ENCODE measurements at regions not wholly inside any gene's neighbourhood (a gene's known extent, or its start where the extent isn't known, plus 50 kb on each side); places are given as distances from the start of the nearest gene placed in this dataset.
"Not testable (repeated sequence)": the region's sequence is repeated elsewhere in the genome, so short reads cannot be mapped to it uniquely, and the experiment has no call there.

GRCh38 chr4:10388146-10388545 lies 69.1 kb downstream of the ZNF518B start:
- H3K4me3 Mint-ChIP-seq; H3K9me3 Mint-ChIP-seq; DNase-seq (ENCODE audit: low spot score in 2 of 2, unreplicated experiment in 2 of 2); H3K27me3 Mint-ChIP-seq (ENCODE audit: low read depth); H3K4me1 Mint-ChIP-seq; H3K27ac Mint-ChIP-seq; H3K36me3 Mint-ChIP-seq: not testable (repeated sequence)

DNA sequence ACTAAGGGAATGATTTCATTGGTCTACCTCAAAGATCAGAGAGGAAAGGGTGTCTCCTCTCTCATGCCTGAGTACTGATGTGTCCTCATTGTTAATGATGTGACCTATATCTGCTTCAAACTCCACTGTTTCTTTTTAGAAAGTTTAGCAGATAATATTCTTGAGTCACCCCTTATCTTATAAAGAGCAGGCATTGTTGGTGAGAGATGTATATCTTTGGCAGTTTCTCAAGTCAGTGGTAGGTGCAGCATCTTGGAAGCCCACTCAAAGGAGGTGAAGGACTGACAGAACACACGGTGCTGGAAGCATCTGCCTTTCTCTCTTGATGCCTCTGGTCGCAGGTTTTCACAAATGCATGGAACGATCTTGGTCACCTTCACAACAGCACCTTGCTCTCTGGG lies 71.2 kb downstream of the ZNF518B start:
- DNase-seq (ENCODE audit: low spot score in 2 of 2, unreplicated experiment in 2 of 2), result no peak
- Mint-ChIP-seq H3K36me3 (no peaks in the 10 kb centered on the region), H3K4me1 (no peaks in the 10 kb centered on the region), H3K4me3 (no peak overlapping the region), H3K27ac (no peak overlapping the region), H3K27me3 (ENCODE audit: low read depth) (no peaks in the 10 kb centered on the region), H3K9me3 (no peaks in the 10 kb centered on the region)
- no peak for TF ChIP-seq CTCF (IDR thresholded peaks at IDR 0.05; ENCODE audit: unreplicated experiment)

- Mint-ChIP-seq H3K9me3 (no peaks in the 10 kb centered on the region), H3K27me3 (ENCODE audit: low read depth) (no peaks in the 10 kb centered on the region), H3K4me3 (no peak overlapping the region), H3K4me1 (no peaks in the 10 kb centered on the region), H3K36me3 (no peaks in the 10 kb centered on the region), H3K27ac (no peak overlapping the region)
- no peak for DNase-seq (ENCODE audit: low spot score in 2 of 2, unreplicated experiment in 2 of 2)
- TF ChIP-seq CTCF (IDR thresholded peaks at IDR 0.05; ENCODE audit: unreplicated experiment), result no peak
Observed at GRCh38 chr4:10384974-10385373, 72.3 kb downstream of the ZNF518B start.

DNA sequence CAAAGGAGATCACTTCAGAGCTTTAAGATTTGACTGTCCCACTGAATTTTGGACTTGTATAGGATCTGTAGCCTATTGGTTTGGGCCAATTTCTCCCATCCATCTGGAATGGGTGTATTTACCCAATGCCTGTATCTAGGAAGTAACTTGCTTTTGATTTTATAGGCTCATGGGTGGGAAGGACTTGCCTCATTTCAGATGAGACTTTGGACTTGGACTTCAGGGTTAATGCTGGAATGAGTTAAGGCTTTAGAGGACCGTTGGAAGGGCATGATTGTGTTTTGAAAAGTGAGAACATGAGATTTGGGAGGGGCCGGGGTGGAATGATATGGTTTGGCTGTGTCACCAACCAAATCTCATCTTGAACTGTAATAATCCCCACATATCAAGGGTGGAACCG lies 73.8 kb downstream of the ZNF518B start:
- TF ChIP-seq CTCF (IDR thresholded peaks at IDR 0.05; ENCODE audit: unreplicated experiment), result no peak
- DNase-seq (ENCODE audit: low spot score in 2 of 2, unreplicated experiment in 2 of 2), result no peak
- H3K27me3 Mint-ChIP-seq (ENCODE audit: low read depth), result no peaks in the 10 kb centered on the region

GRCh38 chr4:10382171-10382570 lies 75.1 kb downstream of the ZNF518B start:
- DNase-seq (ENCODE audit: low spot score in 2 of 2, unreplicated experiment in 2 of 2); H3K36me3 Mint-ChIP-seq; H3K4me1 Mint-ChIP-seq; H3K4me3 Mint-ChIP-seq; H3K9me3 Mint-ChIP-seq; H3K27ac Mint-ChIP-seq; H3K27me3 Mint-ChIP-seq (ENCODE audit: low read depth): not testable (repeated sequence)

More for the DNA sequence above, 73.8 kb downstream of the ZNF518B start:
- no peak overlapping the region for H3K4me3 Mint-ChIP-seq
- no peaks in the 10 kb centered on the region for H3K9me3 Mint-ChIP-seq
- no peaks in the 10 kb centered on the region for H3K36me3 Mint-ChIP-seq
- H3K27ac Mint-ChIP-seq, result no peak overlapping the region
- H3K4me1 Mint-ChIP-seq, result no peaks in the 10 kb centered on the region

- no peaks in the 10 kb centered on the region for H3K27me3 Mint-ChIP-seq (ENCODE audit: low read depth)
- H3K4me3 Mint-ChIP-seq, result no peak overlapping the region
- DNase-seq (ENCODE audit: low spot score in 2 of 2, unreplicated experiment in 2 of 2), result no peak
- no peak overlapping the region for H3K27ac Mint-ChIP-seq
- no peaks in the 10 kb centered on the region for H3K9me3 Mint-ChIP-seq
- H3K36me3 Mint-ChIP-seq, result no peaks in the 10 kb centered on the region
- no peak for TF ChIP-seq CTCF (IDR thresholded peaks at IDR 0.05; ENCODE audit: unreplicated experiment)
- H3K4me1 Mint-ChIP-seq, result no peaks in the 10 kb centered on the region
Observed at GRCh38 chr4:10381146-10381545, 76.1 kb downstream of the ZNF518B start.

DNA sequence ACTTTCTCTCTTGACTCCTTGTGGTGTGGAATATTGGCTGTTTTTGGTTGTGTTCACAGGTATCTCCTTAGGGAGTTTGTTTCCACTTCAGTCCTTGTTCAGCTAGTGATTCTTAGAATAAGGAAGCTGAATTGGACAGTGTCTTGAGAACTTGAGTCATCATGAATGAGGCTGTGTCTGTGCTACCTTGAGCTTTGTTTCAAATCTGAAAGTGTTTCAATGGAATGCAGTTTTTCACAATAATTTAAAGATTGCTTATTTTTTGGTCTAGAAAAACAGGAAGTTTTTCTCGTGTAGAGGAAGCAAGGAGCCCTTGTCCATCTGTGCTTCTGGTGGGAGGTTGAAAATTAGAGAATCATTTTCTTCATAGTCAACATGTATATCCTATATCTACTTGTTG lies 76.5 kb downstream of the ZNF518B start:
- Mint-ChIP-seq H3K9me3 (no peaks in the 10 kb centered on the region), H3K27ac (no peak overlapping the region), H3K4me1 (no peaks in the 10 kb centered on the region), H3K36me3 (no peaks in the 10 kb centered on the region), H3K4me3 (no peak overlapping the region), H3K27me3 (ENCODE audit: low read depth) (no peaks in the 10 kb centered on the region)
- DNase-seq (ENCODE audit: low spot score in 2 of 2, unreplicated experiment in 2 of 2), result no peak
- no peak for TF ChIP-seq CTCF (IDR thresholded peaks at IDR 0.05; ENCODE audit: unreplicated experiment)
